SJCRH30 (cell line): ENCODE measurements at regions not wholly inside any gene's neighbourhood (a gene's known extent, or its start where the extent isn't known, plus 50 kb on each side); places are given as distances from the start of the nearest gene placed in this dataset.
"Not testable (repeated sequence)": the region's sequence is repeated elsewhere in the genome, so short reads cannot be mapped to it uniquely, and the experiment has no call there.

Experiments
- DNase-seq, 2 experiments: peaks; one replicate each; pipeline ENCODE4 v3.0.0-alpha.2; 2015 to 2020
- H3K27ac ChIP-seq: fragments of 250-450 bp; sonication (Bioruptor Pico); 2 replicates; pipeline ENCODE4 v1.5.1; 2020; ENCODE audit warnings: mild to moderate bottlenecking, moderate library complexity
- H3K27me3 ChIP-seq: fragments of 250-450 bp; sonication (Bioruptor Pico); 2 replicates; pipeline ENCODE4 v1.5.1; 2020; ENCODE audit warnings: mild to moderate bottlenecking, moderate library complexity
- H3K36me3 ChIP-seq: fragments of 250-450 bp; sonication (Bioruptor Pico); 2 replicates; pipeline ENCODE4 v1.5.1; 2020; ENCODE audit warnings: mild to moderate bottlenecking, moderate library complexity
- H3K4me1 ChIP-seq: fragments of 250-450 bp; sonication (Bioruptor Pico); 2 replicates; pipeline ENCODE4 v1.5.1; 2020; ENCODE audit warnings: mild to moderate bottlenecking, moderate library complexity
- H3K4me3 ChIP-seq: fragments of 250-450 bp; sonication (Bioruptor Pico); 2 replicates; pipeline ENCODE4 v1.5.1; 2020; ENCODE audit warnings: mild to moderate bottlenecking, moderate library complexity
- H3K9me3 ChIP-seq: fragments of 250-450 bp; sonication (Bioruptor Pico); replicated peaks from 2 replicates; pipeline ENCODE4 v1.5.1; 2020; ENCODE audit warnings: mild to moderate bottlenecking, moderate library complexity

GRCh38 chr1:191709215-191709614 lies 449.0 kb upstream of the RGS18 start:
- H3K4me3 ChIP-seq, result no peak overlapping the region
- no peaks in the 10 kb centered on the region for H3K9me3 ChIP-seq
- H3K36me3 ChIP-seq, result no peaks in the 10 kb centered on the region
- H3K4me1 ChIP-seq, result no peaks in the 10 kb centered on the region
- no peak overlapping the region for H3K27ac ChIP-seq
- no peak for DNase-seq
- no peaks in the 10 kb centered on the region for H3K27me3 ChIP-seq

- Histone ChIP-seq H3K4me3 (no peak overlapping the region), H3K36me3 (no peaks in the 10 kb centered on the region), H3K27me3 (no peaks in the 10 kb centered on the region), H3K4me1 (no peaks in the 10 kb centered on the region), H3K9me3 (no peaks in the 10 kb centered on the region), H3K27ac (no peak overlapping the region)
- DNase-seq, result no peak
These were observed 446.3 kb upstream of the RGS18 start for GRCh38 chr1:191711961-191712360.

DNA sequence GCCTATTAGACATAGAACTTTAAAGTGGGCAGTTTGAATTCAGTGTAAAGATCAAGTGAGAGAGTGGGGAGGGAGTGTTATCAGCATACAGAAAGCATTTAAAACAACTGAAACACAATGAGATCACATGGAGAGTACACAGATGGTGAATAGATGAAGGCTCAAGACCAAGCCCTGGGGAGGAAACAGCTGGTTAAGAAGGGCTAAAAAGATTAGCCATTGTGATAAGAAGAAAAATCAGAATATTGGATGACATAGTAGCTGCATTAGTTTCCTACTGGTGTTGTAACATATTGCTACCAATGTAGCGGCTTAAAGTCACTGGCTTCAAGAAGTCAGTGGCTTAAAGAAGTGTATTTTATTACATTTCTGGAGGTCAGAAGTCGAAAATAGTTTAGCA lies 443.4 kb upstream of the RGS18 start:
- no peak overlapping the region for H3K4me3 ChIP-seq

GRCh38 chr1:191729742-191730141 lies 428.5 kb upstream of the RGS18 start:
- H3K4me3 ChIP-seq, result no peak overlapping the region
- no peaks in the 10 kb centered on the region for H3K36me3 ChIP-seq
- H3K27ac ChIP-seq, result no peak overlapping the region
- H3K27me3 ChIP-seq, result no peaks in the 10 kb centered on the region
- DNase-seq, result no peak
- no peaks in the 10 kb centered on the region for H3K9me3 ChIP-seq
- no peaks in the 10 kb centered on the region for H3K4me1 ChIP-seq

More for the DNA sequence above, 443.4 kb upstream of the RGS18 start:
- H3K27ac ChIP-seq, result no peak overlapping the region
- H3K36me3 ChIP-seq, result no peaks in the 10 kb centered on the region
- H3K4me1 ChIP-seq, result no peaks in the 10 kb centered on the region
- DNase-seq, result peak in 1 of 2 experiments; percentile 20
- no peaks in the 10 kb centered on the region for H3K9me3 ChIP-seq
- no peaks in the 10 kb centered on the region for H3K27me3 ChIP-seq

DNA sequence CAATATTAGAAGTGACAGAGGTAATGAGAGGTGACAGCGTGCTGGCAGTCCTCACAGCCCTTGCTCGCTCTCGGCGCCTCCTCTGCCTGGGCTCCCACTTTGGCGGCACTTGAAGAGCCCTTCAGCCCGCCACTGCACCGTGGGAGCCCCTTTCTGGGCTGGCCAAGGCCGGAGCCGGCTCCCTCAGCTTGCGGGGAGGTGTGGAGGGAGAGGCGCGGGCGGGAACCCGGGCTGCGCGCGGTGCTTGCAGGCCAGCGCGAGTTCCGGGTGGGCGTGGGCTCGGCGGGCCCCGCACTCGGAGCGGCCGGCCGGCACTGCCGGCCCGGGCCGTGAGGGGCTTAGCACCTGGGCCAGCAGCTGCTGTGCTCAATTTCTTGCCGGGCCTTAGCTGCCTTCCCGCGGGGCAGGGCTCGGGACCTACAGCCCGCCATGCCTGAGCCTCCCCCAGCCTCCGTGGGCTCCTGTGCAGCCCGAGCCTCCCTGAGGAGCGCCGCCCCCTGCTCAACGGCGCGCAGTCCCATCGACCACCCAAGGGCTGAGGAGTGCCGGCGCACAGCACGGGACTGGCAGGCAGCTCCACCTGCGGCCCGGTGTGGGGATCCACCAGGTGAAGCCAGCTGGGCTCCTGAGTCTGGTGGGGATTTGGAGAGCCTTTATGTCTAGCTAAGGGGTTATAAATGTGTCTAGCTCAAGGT lies 426.5 kb upstream of the RGS18 start:
- not testable (repeated sequence) for H3K27ac ChIP-seq, DNase-seq, H3K36me3 ChIP-seq, H3K27me3 ChIP-seq, H3K9me3 ChIP-seq, H3K4me1 ChIP-seq, H3K4me3 ChIP-seq

DNA sequence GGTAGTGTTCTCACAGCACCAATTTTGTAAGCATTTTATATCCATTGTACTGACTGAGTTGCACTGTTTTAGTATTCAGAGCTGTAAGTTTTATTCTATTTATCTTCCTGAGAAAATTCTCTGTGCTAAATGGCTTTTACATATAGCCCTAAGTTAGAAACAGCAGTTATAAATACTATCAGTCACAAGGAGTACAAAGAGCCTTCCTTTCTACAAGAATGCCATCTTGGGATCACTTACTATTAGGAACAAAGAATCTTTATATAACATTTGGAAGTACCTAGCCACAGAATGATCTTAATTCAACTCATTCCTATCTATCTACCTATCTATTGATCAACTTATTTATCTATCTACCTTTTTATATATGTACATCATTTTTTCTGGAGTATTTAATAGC lies 423.9 kb upstream of the RGS18 start:
- H3K9me3 ChIP-seq, result no peaks in the 10 kb centered on the region
- no peak overlapping the region for H3K4me3 ChIP-seq
- no peaks in the 10 kb centered on the region for H3K27me3 ChIP-seq
- no peak overlapping the region for H3K27ac ChIP-seq
- no peak for DNase-seq
- H3K4me1 ChIP-seq, result no peaks in the 10 kb centered on the region
- H3K36me3 ChIP-seq, result no peaks in the 10 kb centered on the region

GRCh38 chr1:191739544-191739943 lies 418.7 kb upstream of the RGS18 start:
- H3K9me3 ChIP-seq, result no peaks in the 10 kb centered on the region
- H3K36me3 ChIP-seq, result no peaks in the 10 kb centered on the region
- no peak overlapping the region for H3K27ac ChIP-seq
- H3K4me1 ChIP-seq, result no peaks in the 10 kb centered on the region
- no peaks in the 10 kb centered on the region for H3K27me3 ChIP-seq
- no peak for DNase-seq
- H3K4me3 ChIP-seq, result no peak overlapping the region

DNA sequence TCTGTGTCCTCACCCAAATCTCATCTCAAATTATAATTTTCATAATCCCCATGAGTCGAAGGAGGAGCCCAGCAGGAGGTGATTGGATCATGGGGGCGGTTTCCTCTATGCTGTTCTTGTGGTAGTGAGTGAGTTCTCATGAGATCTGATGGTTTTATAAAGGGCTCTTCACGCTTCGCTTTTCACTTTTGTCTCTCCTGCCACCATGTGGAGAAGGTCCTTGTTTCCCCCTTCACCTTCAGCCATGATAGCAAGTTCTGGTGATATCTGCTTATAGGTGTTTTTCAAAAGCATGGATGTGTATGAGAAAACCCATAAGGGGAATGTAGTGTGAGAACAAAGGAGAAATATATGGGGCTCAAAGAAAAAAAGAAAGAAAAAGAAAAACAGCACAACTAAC lies 405.9 kb upstream of the RGS18 start:
- Histone ChIP-seq H3K9me3 (no peaks in the 10 kb centered on the region), H3K27me3 (no peaks in the 10 kb centered on the region), H3K27ac (no peak overlapping the region), H3K36me3 (no peaks in the 10 kb centered on the region), H3K4me3 (no peak overlapping the region), H3K4me1 (no peaks in the 10 kb centered on the region)
- DNase-seq, result no peak

DNA sequence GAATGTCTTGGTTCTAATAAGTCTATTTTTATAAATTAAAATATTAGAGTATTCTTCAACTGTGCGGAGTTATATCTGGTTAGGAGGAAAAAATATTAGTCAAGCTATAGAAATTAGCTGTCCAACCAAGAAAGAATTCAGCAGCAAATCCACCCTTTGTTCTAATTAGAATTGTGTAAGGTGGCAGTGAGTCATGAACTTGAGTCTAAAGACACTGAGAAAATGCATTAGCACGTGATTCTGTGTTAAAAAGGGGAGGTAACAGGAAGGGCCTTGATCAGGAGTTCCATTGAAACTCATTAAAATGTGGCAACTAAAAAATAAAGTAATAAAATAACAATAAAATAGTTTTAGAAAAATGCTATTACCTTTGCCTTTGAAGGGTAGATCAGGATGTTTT lies 398.2 kb upstream of the RGS18 start:
- no peaks in the 10 kb centered on the region for H3K4me1 ChIP-seq
- no peak overlapping the region for H3K4me3 ChIP-seq
- DNase-seq, result no peak
- no peaks in the 10 kb centered on the region for H3K27me3 ChIP-seq
- no peaks in the 10 kb centered on the region for H3K9me3 ChIP-seq
- H3K27ac ChIP-seq, result no peak overlapping the region
- no peaks in the 10 kb centered on the region for H3K36me3 ChIP-seq

DNA sequence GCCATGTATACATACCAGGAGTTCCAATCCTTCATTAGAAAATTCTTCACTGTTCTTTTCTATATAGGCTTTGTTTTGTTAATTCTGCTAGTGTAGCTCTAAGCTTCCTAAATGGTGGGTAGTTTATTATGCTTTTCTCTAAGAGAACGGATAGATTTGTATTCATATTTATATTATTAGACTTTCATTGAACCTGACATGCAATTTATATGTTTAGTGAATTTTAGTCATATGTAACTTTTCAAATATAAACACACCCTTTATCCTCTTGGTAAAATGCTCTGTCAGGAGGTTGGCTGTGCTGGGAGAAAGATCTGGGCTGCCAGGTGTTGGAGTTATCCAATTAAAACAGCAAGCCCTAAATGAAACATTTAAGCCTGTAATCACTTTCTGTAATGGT lies 369.7 kb upstream of the RGS18 start:
- no peak overlapping the region for H3K4me3 ChIP-seq
- H3K36me3 ChIP-seq, result no peaks in the 10 kb centered on the region
- no peaks in the 10 kb centered on the region for H3K27me3 ChIP-seq
- H3K4me1 ChIP-seq, result no peaks in the 10 kb centered on the region
- no peaks in the 10 kb centered on the region for H3K9me3 ChIP-seq
- H3K27ac ChIP-seq, result no peak overlapping the region
- no peak for DNase-seq

DNA sequence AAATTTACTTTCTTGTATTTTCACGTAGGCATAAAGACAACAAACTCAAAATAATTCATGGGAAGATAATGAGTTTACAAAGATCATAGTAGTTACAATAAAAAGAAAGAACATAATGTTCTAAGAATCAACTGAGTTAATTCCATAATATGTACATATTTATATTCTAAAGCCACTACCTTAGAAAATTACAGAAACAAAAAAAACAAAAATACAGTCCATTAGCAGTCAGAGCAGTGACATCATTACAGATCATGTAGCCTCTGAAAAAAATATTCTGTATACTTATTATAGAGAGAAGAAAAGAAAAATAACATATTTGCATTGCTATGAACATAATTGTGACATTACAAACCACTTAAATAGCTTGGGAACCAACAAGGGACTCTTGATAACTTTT lies 360.1 kb upstream of the RGS18 start:
- Histone ChIP-seq H3K27ac (no peak overlapping the region), H3K4me1 (no peaks in the 10 kb centered on the region), H3K4me3 (no peak overlapping the region), H3K9me3 (no peaks in the 10 kb centered on the region), H3K27me3 (no peaks in the 10 kb centered on the region), H3K36me3 (no peaks in the 10 kb centered on the region)
- DNase-seq, result no peak

- Histone ChIP-seq H3K27me3 (no peaks in the 10 kb centered on the region), H3K9me3 (no peaks in the 10 kb centered on the region), H3K4me3 (no peak overlapping the region), H3K4me1 (no peaks in the 10 kb centered on the region), H3K27ac (no peak overlapping the region), H3K36me3 (no peaks in the 10 kb centered on the region)
- DNase-seq, result no peak
These were observed 354.0 kb upstream of the RGS18 start for GRCh38 chr1:191804311-191804710.

- not testable (repeated sequence) for H3K27me3 ChIP-seq, H3K9me3 ChIP-seq, H3K36me3 ChIP-seq, H3K4me1 ChIP-seq, H3K4me3 ChIP-seq, H3K27ac ChIP-seq
- DNase-seq, result peak in 1 of 2 experiments; percentile 16
These were observed 344.7 kb upstream of the RGS18 start for GRCh38 chr1:191813593-191813992.

DNA sequence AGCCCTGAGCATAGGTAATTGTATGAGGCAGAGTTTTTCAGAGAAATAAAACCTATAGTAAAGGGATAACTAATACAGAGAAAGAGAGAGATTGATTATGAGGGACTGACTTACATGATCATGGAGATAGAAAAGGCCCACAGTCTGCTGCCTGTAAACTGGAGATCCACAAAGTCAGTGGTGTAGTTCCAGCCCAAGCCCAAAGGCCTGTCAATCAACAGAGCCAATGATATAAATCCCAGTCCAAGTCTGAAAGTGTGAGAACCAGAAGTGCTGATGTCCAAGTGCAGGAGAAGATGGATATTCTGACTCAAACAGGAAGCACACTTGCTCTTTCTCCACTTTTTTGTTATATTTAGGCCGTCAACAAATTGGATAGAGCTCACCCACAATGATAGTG lies 340.1 kb upstream of the RGS18 start:
- Histone ChIP-seq H3K4me1 (no peaks in the 10 kb centered on the region), H3K27me3 (no peaks in the 10 kb centered on the region), H3K4me3 (no peak overlapping the region), H3K36me3 (no peaks in the 10 kb centered on the region), H3K9me3 (no peaks in the 10 kb centered on the region), H3K27ac (no peak overlapping the region)
- DNase-seq, result no peak

DNA sequence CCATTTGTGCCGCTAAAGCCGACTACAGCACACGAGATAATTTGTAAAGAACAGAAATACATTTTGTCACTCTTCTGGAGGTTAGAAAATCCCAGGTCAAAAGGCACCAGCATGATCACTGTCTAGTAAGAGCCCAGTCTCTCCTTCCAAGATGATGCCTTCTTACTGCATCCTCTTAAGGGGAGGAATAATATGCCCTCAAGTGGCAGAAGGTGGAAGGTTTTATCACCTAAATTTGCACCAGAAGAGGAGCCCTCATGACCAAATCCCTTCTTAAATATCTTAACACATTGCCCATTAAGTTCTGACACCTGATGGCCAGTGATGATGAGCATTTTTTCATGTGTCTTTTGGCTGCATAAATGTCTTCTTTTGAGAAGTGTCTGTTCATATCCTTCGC lies 326.7 kb upstream of the RGS18 start:
- Histone ChIP-seq H3K27me3 (no peaks in the 10 kb centered on the region), H3K27ac (no peak overlapping the region), H3K9me3 (no peaks in the 10 kb centered on the region), H3K4me1 (no peaks in the 10 kb centered on the region), H3K4me3 (no peak overlapping the region), H3K36me3 (no peaks in the 10 kb centered on the region)
- DNase-seq, result peak in 1 of 2 experiments; percentile 1

GRCh38 chr1:191839891-191840290 lies 318.4 kb upstream of the RGS18 start:
- no peak for DNase-seq
- H3K27ac ChIP-seq, result no peak overlapping the region
- no peaks in the 10 kb centered on the region for H3K27me3 ChIP-seq
- no peak overlapping the region for H3K4me3 ChIP-seq
- no peaks in the 10 kb centered on the region for H3K36me3 ChIP-seq
- no peaks in the 10 kb centered on the region for H3K9me3 ChIP-seq
- H3K4me1 ChIP-seq, result no peaks in the 10 kb centered on the region
